ENCODE measurements at regions not wholly inside any gene's neighbourhood (a gene's known extent, or its start where the extent isn't known, plus 50 kb on each side); places are given as distances from the start of the nearest gene placed in this dataset.

DNA sequence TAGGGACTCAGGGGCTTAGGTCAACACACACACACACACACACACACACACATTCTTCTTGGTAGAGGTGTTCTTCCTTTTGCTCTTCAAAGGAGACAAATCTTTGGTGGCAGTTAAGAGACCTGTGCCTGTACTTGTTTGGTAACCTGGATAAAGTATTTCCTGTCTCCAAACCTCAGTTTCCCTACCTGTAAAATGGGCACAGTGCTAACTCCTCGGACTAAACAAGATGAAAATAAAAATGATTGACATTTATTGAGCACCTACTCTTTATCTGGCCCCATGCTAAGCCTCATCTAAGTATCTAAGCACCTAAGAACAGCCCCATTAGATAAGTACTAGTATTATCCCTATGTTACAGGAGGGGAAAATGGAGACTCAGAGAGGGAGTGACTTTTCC lies 220.8 kb upstream of the MYL2 start:
- Mint-ChIP-seq H3K9me3 (ENCODE audit: unreplicated experiment) (peaks cover 3% of the 10 kb centered on the region), H3K27me3 (ENCODE audit: low read depth, unreplicated experiment) (peaks cover 33% of the 10 kb centered on the region), H3K4me1 (ENCODE audit: low read depth, unreplicated experiment) (no peaks in the 10 kb centered on the region), H3K4me3 (ENCODE audit: unreplicated experiment) (no peak overlapping the region), H3K36me3 (ENCODE audit: low read depth, unreplicated experiment) (no peaks in the 10 kb centered on the region), H3K27ac (ENCODE audit: unreplicated experiment) (no peak overlapping the region)
- Histone ChIP-seq H3K27me3 (ENCODE audit: insufficient read depth, low read length) (peaks cover 9% of the 10 kb centered on the region), H3K79me2 (ENCODE audit: insufficient read depth, low read length) (no peaks in the 10 kb centered on the region), H3K27ac (ENCODE audit: low read depth, low read length) (no peak overlapping the region), H3K36me3 (ENCODE audit: insufficient read depth, low read length) (no peaks in the 10 kb centered on the region), H3K4me2 (ENCODE audit: low read length) (no peak overlapping the region), H2AFZ (ENCODE audit: low read depth, low read length) (no peak overlapping the region), H3K9me3 (ENCODE audit: insufficient read depth, low read depth, low read length) (no peaks in the 10 kb centered on the region), H3K4me3 (ENCODE audit: insufficient read depth, low read depth, low read length) (no peak overlapping the region), H3K9ac (ENCODE audit: low read length) (no peak overlapping the region), H4K20me1 (ENCODE audit: insufficient read depth, low read length) (no peaks in the 10 kb centered on the region), H3K4me1 (ENCODE audit: insufficient read depth, low read length) (no peaks in the 10 kb centered on the region)
- TF ChIP-seq, protein P1, sequence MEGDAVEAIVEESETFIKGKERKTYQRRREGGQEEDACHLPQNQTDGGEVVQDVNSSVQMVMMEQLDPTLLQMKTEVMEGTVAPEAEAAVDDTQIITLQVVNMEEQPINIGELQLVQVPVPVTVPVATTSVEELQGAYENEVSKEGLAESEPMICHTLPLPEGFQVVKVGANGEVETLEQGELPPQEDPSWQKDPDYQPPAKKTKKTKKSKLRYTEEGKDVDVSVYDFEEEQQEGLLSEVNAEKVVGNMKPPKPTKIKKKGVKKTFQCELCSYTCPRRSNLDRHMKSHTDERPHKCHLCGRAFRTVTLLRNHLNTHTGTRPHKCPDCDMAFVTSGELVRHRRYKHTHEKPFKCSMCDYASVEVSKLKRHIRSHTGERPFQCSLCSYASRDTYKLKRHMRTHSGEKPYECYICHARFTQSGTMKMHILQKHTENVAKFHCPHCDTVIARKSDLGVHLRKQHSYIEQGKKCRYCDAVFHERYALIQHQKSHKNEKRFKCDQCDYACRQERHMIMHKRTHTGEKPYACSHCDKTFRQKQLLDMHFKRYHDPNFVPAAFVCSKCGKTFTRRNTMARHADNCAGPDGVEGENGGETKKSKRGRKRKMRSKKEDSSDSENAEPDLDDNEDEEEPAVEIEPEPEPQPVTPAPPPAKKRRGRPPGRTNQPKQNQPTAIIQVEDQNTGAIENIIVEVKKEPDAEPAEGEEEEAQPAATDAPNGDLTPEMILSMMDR (IDR thresholded peaks at IDR 0.05; ENCODE audit: insufficient read depth, low read depth, low read length) = no peak
- no peak for TF ChIP-seq EZH2 (IDR thresholded peaks at IDR 0.05; ENCODE audit: insufficient read depth, low read length)
- DNase-seq (ENCODE audit: low read depth) (no peak), FAIRE-seq (no peak)

DNA sequence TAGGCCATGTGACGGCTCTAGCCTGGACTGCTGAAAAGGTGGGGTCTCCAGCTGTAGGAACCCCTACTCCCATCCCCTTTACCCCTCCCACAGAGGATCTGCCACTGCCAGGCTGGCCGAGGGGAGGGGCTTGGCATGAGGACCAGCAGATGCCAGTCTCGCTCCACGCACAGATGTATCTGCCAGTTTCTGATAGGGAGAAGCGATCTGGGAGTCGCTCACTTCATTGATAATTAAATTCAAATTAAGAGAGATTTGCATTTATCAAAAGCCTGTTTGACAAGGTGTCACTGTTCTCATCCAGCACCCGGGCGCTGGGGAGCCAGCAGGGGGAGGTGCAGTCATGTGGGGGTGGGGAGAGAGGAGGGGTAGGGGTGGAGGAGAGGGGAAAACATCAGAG lies 217.6 kb upstream of the MYL2 start:
- no peaks in the 10 kb centered on the region for H3K79me2 ChIP-seq (ENCODE audit: insufficient read depth, low read length)
- no peaks in the 10 kb centered on the region for H3K36me3 Mint-ChIP-seq (ENCODE audit: low read depth, unreplicated experiment)
- TF ChIP-seq, protein P1 (IDR thresholded peaks at IDR 0.05; ENCODE audit: insufficient read depth, low read depth, low read length) = no peak
- no peak for TF ChIP-seq EZH2 (IDR thresholded peaks at IDR 0.05; ENCODE audit: insufficient read depth, low read length)
- peaks cover 19% of the 10 kb centered on the region for H3K9me3 Mint-ChIP-seq (ENCODE audit: unreplicated experiment)
- no peak overlapping the region for H3K4me2 ChIP-seq (ENCODE audit: low read length)
- no peak overlapping the region for H3K27ac ChIP-seq (ENCODE audit: low read depth, low read length)
- H3K9me3 ChIP-seq (ENCODE audit: insufficient read depth, low read depth, low read length) = no peaks in the 10 kb centered on the region
- H4K20me1 ChIP-seq (ENCODE audit: insufficient read depth, low read length) = no peaks in the 10 kb centered on the region
- H3K4me3 Mint-ChIP-seq (ENCODE audit: unreplicated experiment) = no peak overlapping the region
- H3K4me1 ChIP-seq (ENCODE audit: insufficient read depth, low read length) = no peaks in the 10 kb centered on the region
- no peaks in the 10 kb centered on the region for H3K36me3 ChIP-seq (ENCODE audit: insufficient read depth, low read length)
- FAIRE-seq (no peak), DNase-seq (ENCODE audit: low read depth) (no peak)
- peaks cover 29% of the 10 kb centered on the region for H3K27me3 Mint-ChIP-seq (ENCODE audit: low read depth, unreplicated experiment)
- no peaks in the 10 kb centered on the region for H3K4me1 Mint-ChIP-seq (ENCODE audit: low read depth, unreplicated experiment)
- H2AFZ ChIP-seq (ENCODE audit: low read depth, low read length) = no peak overlapping the region
- no peak overlapping the region for H3K9ac ChIP-seq (ENCODE audit: low read length)
- no peak overlapping the region for H3K4me3 ChIP-seq (ENCODE audit: insufficient read depth, low read depth, low read length)
- no peak overlapping the region for H3K27ac Mint-ChIP-seq (ENCODE audit: unreplicated experiment)
- H3K27me3 ChIP-seq (ENCODE audit: insufficient read depth, low read length) = peaks cover 9% of the 10 kb centered on the region

DNA sequence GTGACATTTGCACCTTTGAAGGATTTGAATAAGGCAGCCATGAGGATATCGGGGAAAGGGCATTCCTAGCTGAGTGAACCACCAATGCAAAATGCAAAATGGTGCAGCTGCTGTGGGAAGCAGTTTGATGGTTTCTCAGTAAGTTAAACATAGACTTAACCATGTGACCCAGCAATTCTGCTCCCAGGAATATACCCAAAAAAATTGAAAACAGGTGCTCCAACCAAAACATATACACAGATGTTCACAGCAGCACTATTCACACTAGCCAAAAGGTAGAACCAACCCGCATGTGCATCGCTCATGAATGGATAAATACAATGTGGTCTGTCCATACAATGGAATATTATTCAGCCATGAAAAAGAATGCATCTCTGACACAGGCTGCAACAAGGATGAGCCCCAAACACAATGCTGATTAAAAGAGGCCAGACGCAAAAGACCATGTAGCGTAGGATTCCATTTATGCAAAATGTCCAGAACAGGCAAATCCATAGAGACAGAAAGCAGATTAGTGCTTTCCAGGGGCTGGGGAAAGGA lies 215.0 kb upstream of the MYL2 start:
- Histone ChIP-seq H3K4me2 (ENCODE audit: low read length) (no peak overlapping the region), H3K9me3 (ENCODE audit: insufficient read depth, low read depth, low read length) (no peaks in the 10 kb centered on the region), H4K20me1 (ENCODE audit: insufficient read depth, low read length) (no peaks in the 10 kb centered on the region), H3K79me2 (ENCODE audit: insufficient read depth, low read length) (no peaks in the 10 kb centered on the region), H3K9ac (ENCODE audit: low read length) (no peak overlapping the region), H2AFZ (ENCODE audit: low read depth, low read length) (no peak overlapping the region), H3K4me1 (ENCODE audit: insufficient read depth, low read length) (no peaks in the 10 kb centered on the region), H3K4me3 (ENCODE audit: insufficient read depth, low read depth, low read length) (no peak overlapping the region), H3K27me3 (ENCODE audit: insufficient read depth, low read length) (peaks cover 2% of the 10 kb centered on the region), H3K27ac (ENCODE audit: low read depth, low read length) (no peak overlapping the region), H3K36me3 (ENCODE audit: insufficient read depth, low read length) (no peaks in the 10 kb centered on the region)
- H3K27ac Mint-ChIP-seq (ENCODE audit: unreplicated experiment) = no peak overlapping the region
- H3K36me3 Mint-ChIP-seq (ENCODE audit: low read depth, unreplicated experiment) = no peaks in the 10 kb centered on the region
- H3K4me1 Mint-ChIP-seq (ENCODE audit: low read depth, unreplicated experiment) = no peaks in the 10 kb centered on the region
- TF ChIP-seq, protein P1 (IDR thresholded peaks at IDR 0.05; ENCODE audit: insufficient read depth, low read depth, low read length) = no peak
- TF ChIP-seq EZH2 (IDR thresholded peaks at IDR 0.05; ENCODE audit: insufficient read depth, low read length) = no peak
- peaks cover 27% of the 10 kb centered on the region for H3K27me3 Mint-ChIP-seq (ENCODE audit: low read depth, unreplicated experiment)
- H3K9me3 Mint-ChIP-seq (ENCODE audit: unreplicated experiment) = peaks cover 24% of the 10 kb centered on the region
- no peak overlapping the region for H3K4me3 Mint-ChIP-seq (ENCODE audit: unreplicated experiment)
- no peak for FAIRE-seq
- no peak for DNase-seq (ENCODE audit: low read depth)
